ENCODE measurements at regions not wholly inside any gene's neighbourhood (a gene's known extent, or its start where the extent isn't known, plus 50 kb on each side); places are given as distances from the start of the nearest gene placed in this dataset.

- Histone ChIP-seq H2BK5ac (ENCODE audit: low read length) (no peak overlapping the region), H2BK15ac (replicated peaks; ENCODE audit: low read depth) (no peak overlapping the region), H3K79me1 (ENCODE audit: low read length) (no peaks in the 10 kb centered on the region), H2AK5ac (ENCODE audit: low read length) (no peak overlapping the region), H3K9ac (ENCODE audit: low read length) (no peak overlapping the region), H3K79me2 (ENCODE audit: control insufficient read depth, insufficient read depth, low read length) (no peaks in the 10 kb centered on the region), H3K56ac (ENCODE audit: low read length) (no peak overlapping the region), H3K4ac (ENCODE audit: low read depth, low read length) (no peak overlapping the region), H3K27ac (ENCODE audit: low read depth, low read length) (no peak overlapping the region), H3K4me3 (ENCODE audit: low read length) (no peak overlapping the region), H3K27me3 (ENCODE audit: insufficient read depth, low read length, poor library complexity) (no peaks in the 10 kb centered on the region), H4K8ac (ENCODE audit: low read depth, low read length) (no peak overlapping the region), H3K4me2 (ENCODE audit: low read length) (no peak overlapping the region), H2BK120ac (ENCODE audit: low read depth, low read length) (no peak overlapping the region), H3K4me1 (ENCODE audit: control insufficient read depth, low read depth, low read length) (no peaks in the 10 kb centered on the region), H3K23ac (ENCODE audit: low read length) (no peak overlapping the region), H3K18ac (ENCODE audit: low read length) (no peak overlapping the region), H3K36me3 (ENCODE audit: control insufficient read depth, insufficient read depth, low read length) (no peaks in the 10 kb centered on the region), H4K5ac (ENCODE audit: low read length) (no peak overlapping the region)
- no CpG with 5 or more reads among the region's 3 CpGs for WGBS (ENCODE audit: extremely low coverage, insufficient coverage, low lambda C conversion rate)
- no peak for DNase-seq
Measured at GRCh38 chr4:56213543-56213942, 173.7 kb downstream of the AASDH start.

GRCh38 chr4:56212774-56213173, 174.5 kb downstream of the AASDH start:
- Histone ChIP-seq H3K4me1 (ENCODE audit: control insufficient read depth, low read depth, low read length) (no peaks in the 10 kb centered on the region), H3K56ac (ENCODE audit: low read length) (no peak overlapping the region), H3K23ac (ENCODE audit: low read length) (no peak overlapping the region), H3K36me3 (ENCODE audit: control insufficient read depth, insufficient read depth, low read length) (no peaks in the 10 kb centered on the region), H2BK15ac (replicated peaks; ENCODE audit: low read depth) (no peak overlapping the region), H3K9ac (ENCODE audit: low read length) (no peak overlapping the region), H4K8ac (ENCODE audit: low read depth, low read length) (no peak overlapping the region), H3K27ac (ENCODE audit: low read depth, low read length) (no peak overlapping the region), H3K4me3 (ENCODE audit: low read length) (no peak overlapping the region), H3K4me2 (ENCODE audit: low read length) (no peak overlapping the region), H3K18ac (ENCODE audit: low read length) (no peak overlapping the region), H3K27me3 (ENCODE audit: insufficient read depth, low read length, poor library complexity) (no peaks in the 10 kb centered on the region), H2AK5ac (ENCODE audit: low read length) (no peak overlapping the region), H3K79me1 (ENCODE audit: low read length) (no peaks in the 10 kb centered on the region), H2BK5ac (ENCODE audit: low read length) (no peak overlapping the region), H2BK120ac (ENCODE audit: low read depth, low read length) (no peak overlapping the region), H3K79me2 (ENCODE audit: control insufficient read depth, insufficient read depth, low read length) (no peaks in the 10 kb centered on the region), H3K4ac (ENCODE audit: low read depth, low read length) (no peak overlapping the region), H4K5ac (ENCODE audit: low read length) (no peak overlapping the region)
- no CpG with 5 or more reads among the region's 2 CpGs for WGBS (ENCODE audit: extremely low coverage, insufficient coverage, low lambda C conversion rate)
- no peak for DNase-seq

- Histone ChIP-seq H3K4me3 (ENCODE audit: low read length) (no peak overlapping the region), H2BK120ac (ENCODE audit: low read depth, low read length) (no peak overlapping the region)
- no peak for DNase-seq
Measured at GRCh38 chr4:56211202-56211601, 176.1 kb downstream of the AASDH start.

DNA sequence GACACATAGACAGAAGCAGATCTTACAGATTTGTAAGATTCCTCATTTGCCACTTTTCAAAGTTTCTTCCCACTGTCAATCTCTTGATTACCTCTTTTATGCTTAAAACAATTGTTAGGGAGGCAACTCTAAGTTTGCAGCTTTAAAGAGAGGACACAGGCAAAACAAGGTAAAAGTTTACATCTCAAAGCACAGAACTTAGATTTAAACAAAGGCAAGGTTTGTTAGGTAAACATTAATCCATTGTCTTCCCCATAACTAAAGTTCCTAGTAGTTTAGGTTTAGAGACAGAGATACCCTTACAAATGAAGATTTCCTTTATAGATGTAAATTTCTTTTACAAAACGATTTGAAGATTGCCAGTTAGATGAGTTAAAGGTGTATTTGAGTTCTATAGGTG, 176.9 kb downstream of the AASDH start:
- no peak overlapping the region for H3K27ac ChIP-seq (ENCODE audit: low read depth, low read length)
- no peak for DNase-seq
- H3K4ac ChIP-seq (ENCODE audit: low read depth, low read length): no peak overlapping the region
- H4K8ac ChIP-seq (ENCODE audit: low read depth, low read length): no peak overlapping the region
- H3K9ac ChIP-seq (ENCODE audit: low read length): no peak overlapping the region
- no peaks in the 10 kb centered on the region for H3K27me3 ChIP-seq (ENCODE audit: insufficient read depth, low read length, poor library complexity)
- no peak overlapping the region for H3K23ac ChIP-seq (ENCODE audit: low read length)
- H4K5ac ChIP-seq (ENCODE audit: low read length): no peak overlapping the region
- no peaks in the 10 kb centered on the region for H3K4me1 ChIP-seq (ENCODE audit: control insufficient read depth, low read depth, low read length)
- no peak overlapping the region for H2BK15ac ChIP-seq (replicated peaks; ENCODE audit: low read depth)
- no peak overlapping the region for H3K18ac ChIP-seq (ENCODE audit: low read length)
- H3K79me1 ChIP-seq (ENCODE audit: low read length): no peaks in the 10 kb centered on the region
- no peaks in the 10 kb centered on the region for H3K79me2 ChIP-seq (ENCODE audit: control insufficient read depth, insufficient read depth, low read length)
- no peak overlapping the region for H3K56ac ChIP-seq (ENCODE audit: low read length)
- H3K4me3 ChIP-seq (ENCODE audit: low read length): no peak overlapping the region
- H2AK5ac ChIP-seq (ENCODE audit: low read length): no peak overlapping the region
- WGBS (ENCODE audit: extremely low coverage, insufficient coverage, low lambda C conversion rate): no CpG with 5 or more reads among the region's 1 CpG
- no peak overlapping the region for H2BK5ac ChIP-seq (ENCODE audit: low read length)
- no peak overlapping the region for H3K4me2 ChIP-seq (ENCODE audit: low read length)
- no peak overlapping the region for H2BK120ac ChIP-seq (ENCODE audit: low read depth, low read length)
- no peaks in the 10 kb centered on the region for H3K36me3 ChIP-seq (ENCODE audit: control insufficient read depth, insufficient read depth, low read length)

More at GRCh38 chr4:56211202-56211601, 176.1 kb downstream of the AASDH start:
- Histone ChIP-seq H3K23ac (ENCODE audit: low read length) (no peak overlapping the region), H3K79me2 (ENCODE audit: control insufficient read depth, insufficient read depth, low read length) (no peaks in the 10 kb centered on the region), H4K5ac (ENCODE audit: low read length) (no peak overlapping the region), H3K36me3 (ENCODE audit: control insufficient read depth, insufficient read depth, low read length) (no peaks in the 10 kb centered on the region), H2AK5ac (ENCODE audit: low read length) (no peak overlapping the region), H3K4ac (ENCODE audit: low read depth, low read length) (no peak overlapping the region), H3K27me3 (ENCODE audit: insufficient read depth, low read length, poor library complexity) (no peaks in the 10 kb centered on the region), H3K9ac (ENCODE audit: low read length) (no peak overlapping the region), H2BK15ac (replicated peaks; ENCODE audit: low read depth) (no peak overlapping the region), H3K4me2 (ENCODE audit: low read length) (no peak overlapping the region), H3K4me1 (ENCODE audit: control insufficient read depth, low read depth, low read length) (no peaks in the 10 kb centered on the region), H3K79me1 (ENCODE audit: low read length) (no peaks in the 10 kb centered on the region), H3K56ac (ENCODE audit: low read length) (no peak overlapping the region), H4K8ac (ENCODE audit: low read depth, low read length) (no peak overlapping the region), H3K27ac (ENCODE audit: low read depth, low read length) (no peak overlapping the region), H2BK5ac (ENCODE audit: low read length) (no peak overlapping the region), H3K18ac (ENCODE audit: low read length) (no peak overlapping the region)
- WGBS (ENCODE audit: extremely low coverage, insufficient coverage, low lambda C conversion rate): no CpG with 5 or more reads among the region's 3 CpGs

DNA sequence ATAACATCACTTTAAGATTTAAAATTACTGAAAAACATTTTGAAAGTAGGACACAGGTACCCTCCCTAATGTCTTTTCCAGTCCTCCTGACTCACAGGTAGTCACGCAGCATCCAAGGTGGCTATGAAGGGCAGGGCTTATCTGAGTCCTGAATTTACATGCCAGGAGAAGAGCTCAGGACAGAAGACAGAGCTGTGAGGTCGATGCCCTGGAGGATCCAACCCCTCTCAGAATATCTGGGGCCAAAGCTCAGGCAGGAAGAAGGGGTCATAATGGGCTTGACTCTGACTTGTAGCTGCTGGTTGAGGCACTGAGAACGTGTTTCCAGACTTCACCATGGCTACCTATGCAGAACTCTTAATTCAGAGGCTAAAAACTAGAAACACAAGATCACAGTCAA, 177.5 kb downstream of the AASDH start:
- DNase-seq: no peak
- H2AK5ac ChIP-seq (ENCODE audit: low read length): no peak overlapping the region
- no peaks in the 10 kb centered on the region for H3K79me2 ChIP-seq (ENCODE audit: control insufficient read depth, insufficient read depth, low read length)
- no peaks in the 10 kb centered on the region for H3K27me3 ChIP-seq (ENCODE audit: insufficient read depth, low read length, poor library complexity)
- no peak overlapping the region for H2BK15ac ChIP-seq (replicated peaks; ENCODE audit: low read depth)
- H4K5ac ChIP-seq (ENCODE audit: low read length): no peak overlapping the region
- H3K23ac ChIP-seq (ENCODE audit: low read length): no peak overlapping the region
- no peak overlapping the region for H3K56ac ChIP-seq (ENCODE audit: low read length)
- H3K4me3 ChIP-seq (ENCODE audit: low read length): no peak overlapping the region
- no peak overlapping the region for H2BK120ac ChIP-seq (ENCODE audit: low read depth, low read length)
- no peak overlapping the region for H3K27ac ChIP-seq (ENCODE audit: low read depth, low read length)
- no peak overlapping the region for H3K4ac ChIP-seq (ENCODE audit: low read depth, low read length)
- H3K4me1 ChIP-seq (ENCODE audit: control insufficient read depth, low read depth, low read length): no peaks in the 10 kb centered on the region
- no peak overlapping the region for H3K4me2 ChIP-seq (ENCODE audit: low read length)
- H3K79me1 ChIP-seq (ENCODE audit: low read length): no peaks in the 10 kb centered on the region
- no peak overlapping the region for H3K9ac ChIP-seq (ENCODE audit: low read length)
- no CpG with 5 or more reads among the region's 3 CpGs for WGBS (ENCODE audit: extremely low coverage, insufficient coverage, low lambda C conversion rate)
- no peak overlapping the region for H2BK5ac ChIP-seq (ENCODE audit: low read length)
- H3K36me3 ChIP-seq (ENCODE audit: control insufficient read depth, insufficient read depth, low read length): no peaks in the 10 kb centered on the region
- no peak overlapping the region for H3K18ac ChIP-seq (ENCODE audit: low read length)
- H4K8ac ChIP-seq (ENCODE audit: low read depth, low read length): no peak overlapping the region

DNA sequence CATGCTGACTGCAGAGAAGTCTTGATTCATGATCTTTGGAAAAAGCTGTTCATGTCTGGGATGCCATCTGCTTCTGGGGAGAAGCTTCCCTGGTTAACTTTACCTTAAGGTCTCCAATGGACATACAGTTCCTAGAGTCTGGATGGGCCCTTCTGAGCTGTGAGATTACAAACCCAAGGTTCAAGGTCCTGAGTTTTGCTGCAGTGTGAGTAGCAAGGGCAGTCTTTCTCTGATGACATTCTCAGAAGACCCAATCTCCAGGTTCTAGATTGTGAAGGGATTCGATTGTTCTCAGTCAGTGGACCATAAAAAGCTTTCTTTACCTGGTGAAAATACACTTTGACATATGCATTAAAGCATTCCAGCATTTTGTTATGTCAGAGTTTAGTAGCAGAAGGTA, 179.2 kb downstream of the AASDH start:
- no peak overlapping the region for H3K9ac ChIP-seq (ENCODE audit: low read length)
- DNase-seq: no peak
- no peak overlapping the region for H3K4ac ChIP-seq (ENCODE audit: low read depth, low read length)
- WGBS (ENCODE audit: extremely low coverage, insufficient coverage, low lambda C conversion rate): no CpG with 5 or more reads among the region's 1 CpG
- H2AK5ac ChIP-seq (ENCODE audit: low read length): no peak overlapping the region
- no peak overlapping the region for H3K23ac ChIP-seq (ENCODE audit: low read length)
- no peak overlapping the region for H3K4me3 ChIP-seq (ENCODE audit: low read length)
- H3K79me1 ChIP-seq (ENCODE audit: low read length): no peaks in the 10 kb centered on the region
- no peaks in the 10 kb centered on the region for H3K4me1 ChIP-seq (ENCODE audit: control insufficient read depth, low read depth, low read length)
- no peak overlapping the region for H2BK15ac ChIP-seq (replicated peaks; ENCODE audit: low read depth)
- H2BK5ac ChIP-seq (ENCODE audit: low read length): no peak overlapping the region
- no peaks in the 10 kb centered on the region for H3K79me2 ChIP-seq (ENCODE audit: control insufficient read depth, insufficient read depth, low read length)
- H3K27ac ChIP-seq (ENCODE audit: low read depth, low read length): no peak overlapping the region
- no peak overlapping the region for H2BK120ac ChIP-seq (ENCODE audit: low read depth, low read length)
- no peaks in the 10 kb centered on the region for H3K36me3 ChIP-seq (ENCODE audit: control insufficient read depth, insufficient read depth, low read length)
- no peak overlapping the region for H3K4me2 ChIP-seq (ENCODE audit: low read length)
- no peaks in the 10 kb centered on the region for H3K27me3 ChIP-seq (ENCODE audit: insufficient read depth, low read length, poor library complexity)
- no peak overlapping the region for H3K56ac ChIP-seq (ENCODE audit: low read length)
- H4K8ac ChIP-seq (ENCODE audit: low read depth, low read length): no peak overlapping the region
- H4K5ac ChIP-seq (ENCODE audit: low read length): no peak overlapping the region
- H3K18ac ChIP-seq (ENCODE audit: low read length): no peak overlapping the region
